ENCODE measurements at regions not wholly inside any gene's neighbourhood (a gene's known extent, or its start where the extent isn't known, plus 50 kb on each side); places are given as distances from the start of the nearest gene placed in this dataset.

DNA sequence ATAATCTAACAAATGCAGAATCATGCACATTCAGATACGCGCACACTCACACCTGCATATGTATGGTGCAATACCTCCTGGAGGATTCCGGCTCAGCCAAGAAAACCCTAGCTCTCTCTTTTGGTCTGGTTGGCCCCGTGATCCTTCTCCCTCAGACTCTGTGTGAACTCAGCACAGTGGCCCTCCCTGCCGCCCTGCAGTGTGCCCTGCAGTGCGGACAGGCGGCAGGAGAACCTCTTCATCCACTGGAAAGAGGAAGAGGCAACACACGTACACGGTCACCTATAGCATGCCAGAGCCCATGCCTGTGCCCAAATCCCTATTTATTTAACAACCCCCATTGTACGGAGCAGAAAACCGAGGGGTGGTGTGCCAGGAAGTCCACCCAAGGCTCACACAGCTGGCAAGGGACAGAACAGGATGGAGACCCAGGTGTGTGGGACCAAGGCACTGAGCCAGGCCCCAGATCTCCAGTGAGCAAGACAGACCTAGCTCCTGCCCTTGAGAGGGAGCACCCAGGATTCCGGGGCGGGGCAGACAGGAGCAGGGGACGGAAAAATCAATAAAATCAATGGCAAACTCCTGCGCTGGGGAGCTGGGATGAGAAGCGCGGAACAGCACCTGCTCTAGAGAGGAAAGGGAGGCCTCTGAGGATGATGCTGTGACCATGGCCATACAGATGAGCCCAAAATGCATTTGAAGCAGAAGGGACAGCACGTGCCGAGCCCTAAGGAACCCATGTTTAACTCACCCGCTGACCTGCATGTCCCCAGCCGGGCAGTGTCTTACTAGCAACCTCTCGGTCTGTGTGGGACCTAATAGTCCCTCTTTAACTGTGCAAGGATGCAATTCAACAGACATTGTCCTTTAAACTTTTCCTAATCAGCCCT lies 54.7 kb upstream of the CIBAR2 start (continued):
- TF ChIP-seq, protein P1, sequence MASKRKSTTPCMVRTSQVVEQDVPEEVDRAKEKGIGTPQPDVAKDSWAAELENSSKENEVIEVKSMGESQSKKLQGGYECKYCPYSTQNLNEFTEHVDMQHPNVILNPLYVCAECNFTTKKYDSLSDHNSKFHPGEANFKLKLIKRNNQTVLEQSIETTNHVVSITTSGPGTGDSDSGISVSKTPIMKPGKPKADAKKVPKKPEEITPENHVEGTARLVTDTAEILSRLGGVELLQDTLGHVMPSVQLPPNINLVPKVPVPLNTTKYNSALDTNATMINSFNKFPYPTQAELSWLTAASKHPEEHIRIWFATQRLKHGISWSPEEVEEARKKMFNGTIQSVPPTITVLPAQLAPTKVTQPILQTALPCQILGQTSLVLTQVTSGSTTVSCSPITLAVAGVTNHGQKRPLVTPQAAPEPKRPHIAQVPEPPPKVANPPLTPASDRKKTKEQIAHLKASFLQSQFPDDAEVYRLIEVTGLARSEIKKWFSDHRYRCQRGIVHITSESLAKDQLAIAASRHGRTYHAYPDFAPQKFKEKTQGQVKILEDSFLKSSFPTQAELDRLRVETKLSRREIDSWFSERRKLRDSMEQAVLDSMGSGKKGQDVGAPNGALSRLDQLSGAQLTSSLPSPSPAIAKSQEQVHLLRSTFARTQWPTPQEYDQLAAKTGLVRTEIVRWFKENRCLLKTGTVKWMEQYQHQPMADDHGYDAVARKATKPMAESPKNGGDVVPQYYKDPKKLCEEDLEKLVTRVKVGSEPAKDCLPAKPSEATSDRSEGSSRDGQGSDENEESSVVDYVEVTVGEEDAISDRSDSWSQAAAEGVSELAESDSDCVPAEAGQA (IDR thresholded peaks at IDR 0.05; ENCODE audit: low read depth) = peak; percentile 43; the same call in 1 of the 2 replicates
- TF ChIP-seq, protein P1 (CRISPR knock-in tag; IDR thresholded peaks at IDR 0.05; ENCODE audit: borderline replicate concordance) = no peak
- TF ChIP-seq CBFB (CRISPR knock-in tag; IDR thresholded peaks at IDR 0.05) (peak; percentile 19; the same call in 1 of the 2 replicates), MAFG (CRISPR knock-in tag; IDR thresholded peaks at IDR 0.05) (no peak), CREB1 (IDR thresholded peaks at IDR 0.05) (no peak), CREB1 (CRISPR knock-in tag; IDR thresholded peaks at IDR 0.05) (no peak), BCL6 (CRISPR knock-in tag; IDR thresholded peaks at IDR 0.05) (peak; percentile 93), MED1 (CRISPR knock-in tag; IDR thresholded peaks at IDR 0.05) (no peak), ZNF510 (CRISPR knock-in tag; IDR thresholded peaks at IDR 0.05; ENCODE audit: low read depth) (no peak), YEATS2 (CRISPR knock-in tag; IDR thresholded peaks at IDR 0.05; ENCODE audit: borderline replicate concordance) (no peak), ZBTB3 (CRISPR knock-in tag; IDR thresholded peaks at IDR 0.05; ENCODE audit: borderline replicate concordance, low read depth) (peak; percentile 85), HNRNPK (IDR thresholded peaks at IDR 0.05; ENCODE audit: low read depth, low read length, poor library complexity, severe bottlenecking) (no peak), ZNF614 (CRISPR knock-in tag; IDR thresholded peaks at IDR 0.05; ENCODE audit: borderline replicate concordance) (no peak), NFKB2 (CRISPR knock-in tag; IDR thresholded peaks at IDR 0.05; ENCODE audit: borderline replicate concordance) (peak; percentile 62; the same call in 1 of the 2 replicates), IRX3 (CRISPR knock-in tag; IDR thresholded peaks at IDR 0.05; ENCODE audit: borderline replicate concordance, low read depth) (0 out of 2 replicates have a peak, but pooled peaks have one; percentile 83), SOX13 (IDR thresholded peaks at IDR 0.05) (0 out of 2 replicates have a peak, but pooled peaks have one; percentile 49), SOX13 (CRISPR knock-in tag; conservative IDR thresholded peaks at IDR 0.05 in 1 of 2, IDR thresholded peaks at IDR 0.05 in 1 of 2) (peak in 1 of 2 experiments; percentile 79; a peak in 2 of 4 replicates)
- TF ChIP-seq, protein P2, sequence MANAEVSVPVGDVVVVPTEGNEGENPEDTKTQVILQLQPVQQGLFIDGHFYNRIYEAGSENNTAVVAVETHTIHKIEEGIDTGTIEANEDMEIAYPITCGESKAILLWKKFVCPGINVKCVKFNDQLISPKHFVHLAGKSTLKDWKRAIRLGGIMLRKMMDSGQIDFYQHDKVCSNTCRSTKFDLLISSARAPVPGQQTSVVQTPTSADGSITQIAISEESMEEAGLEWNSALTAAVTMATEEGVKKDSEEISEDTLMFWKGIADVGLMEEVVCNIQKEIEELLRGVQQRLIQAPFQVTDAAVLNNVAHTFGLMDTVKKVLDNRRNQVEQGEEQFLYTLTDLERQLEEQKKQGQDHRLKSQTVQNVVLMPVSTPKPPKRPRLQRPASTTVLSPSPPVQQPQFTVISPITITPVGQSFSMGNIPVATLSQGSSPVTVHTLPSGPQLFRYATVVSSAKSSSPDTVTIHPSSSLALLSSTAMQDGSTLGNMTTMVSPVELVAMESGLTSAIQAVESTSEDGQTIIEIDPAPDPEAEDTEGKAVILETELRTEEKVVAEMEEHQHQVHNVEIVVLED (CRISPR knock-in tag; IDR thresholded peaks at IDR 0.05; ENCODE audit: borderline replicate concordance) = peak; percentile 35; the same call in 1 of the 2 replicates
- TF ChIP-seq, protein P3, sequence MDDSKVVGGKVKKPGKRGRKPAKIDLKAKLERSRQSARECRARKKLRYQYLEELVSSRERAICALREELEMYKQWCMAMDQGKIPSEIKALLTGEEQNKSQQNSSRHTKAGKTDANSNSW (CRISPR knock-in tag; IDR thresholded peaks at IDR 0.05; ENCODE audit: borderline replicate concordance) = no peak
- TF ChIP-seq, protein P4, sequence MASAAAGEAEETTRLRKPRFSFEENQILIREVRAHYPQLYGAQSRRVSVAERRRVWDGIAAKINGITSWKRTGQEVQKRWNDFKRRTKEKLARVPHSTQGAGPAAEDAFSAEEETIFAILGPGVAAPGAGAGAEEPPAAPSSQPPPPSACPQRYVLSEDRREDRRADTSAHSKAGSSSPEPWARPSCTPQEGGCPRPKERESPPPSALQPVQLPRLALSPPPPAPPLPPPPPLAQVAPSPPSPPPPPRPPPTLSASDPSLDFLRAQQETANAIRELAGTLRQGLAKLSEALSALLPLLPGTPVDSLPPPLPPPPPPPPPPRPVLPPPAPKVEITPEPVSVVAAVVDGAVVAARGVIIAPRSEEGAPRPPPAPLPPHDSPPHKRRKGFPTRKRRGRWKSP (CRISPR knock-in tag; IDR thresholded peaks at IDR 0.05) = peak; percentile 75; the same call in 1 of the 2 replicates
